ENCODE measurements at regions not wholly inside any gene's neighbourhood (a gene's known extent, or its start where the extent isn't known, plus 50 kb on each side); places are given as distances from the start of the nearest gene placed in this dataset.
"Not testable (repeated sequence)": the region's sequence is repeated elsewhere in the genome, so short reads cannot be mapped to it uniquely, and the experiment has no call there.

- FAIRE-seq = no peak
- peak; percentile 50; the same call in 1 of the 2 replicates for TF ChIP-seq POLR2A (IDR thresholded peaks at IDR 0.05; ENCODE audit: low read depth, low read length)
- peak; percentile 59 for DNase-seq (ENCODE audit: insufficient read length, low spot score)
Measured at GRCh38 chr20:41693136-41693979, 75.2 kb upstream of the CHD6 start.

GRCh38 chr20:41692479-41693135, 74.4 kb upstream of the CHD6 start:
- FAIRE-seq = no peak
- 0 out of 2 replicates have a peak, but pooled peaks have one; percentile 31 for TF ChIP-seq POLR2A (IDR thresholded peaks at IDR 0.05; ENCODE audit: low read depth, low read length)
- peak; percentile 16 for DNase-seq (ENCODE audit: insufficient read length, low spot score)

- no peak for TF ChIP-seq POLR2A (IDR thresholded peaks at IDR 0.05; ENCODE audit: low read depth, low read length)
- no peak for FAIRE-seq
- no peak for DNase-seq (ENCODE audit: insufficient read length, low spot score)
Measured at GRCh38 chr20:41691443-41691842, 73.3 kb upstream of the CHD6 start.

GRCh38 chr20:41690702-41691101, 72.5 kb upstream of the CHD6 start:
- no peak for FAIRE-seq
- TF ChIP-seq POLR2A (IDR thresholded peaks at IDR 0.05; ENCODE audit: low read depth, low read length) = no peak
- no peak for DNase-seq (ENCODE audit: insufficient read length, low spot score)

DNA sequence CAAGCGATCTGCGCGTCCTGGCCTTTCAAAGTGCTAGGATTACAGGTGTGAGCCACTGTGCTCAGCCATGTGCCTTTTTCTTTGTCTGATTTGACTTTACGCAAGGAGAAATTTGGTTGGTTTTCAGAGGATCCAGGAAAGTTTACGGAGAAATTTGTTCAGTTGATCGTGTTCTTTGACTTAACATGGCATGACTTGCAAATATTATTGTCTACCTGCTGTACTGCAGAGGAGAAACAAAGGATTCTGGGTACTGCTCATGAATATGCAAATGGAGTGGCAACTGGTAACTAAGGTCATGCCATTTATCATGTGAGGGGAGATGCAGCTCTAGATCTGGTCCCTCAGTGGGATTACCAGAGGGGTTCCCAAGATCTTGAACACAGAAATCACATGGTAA, 68.8 kb upstream of the CHD6 start:
- no peak for TF ChIP-seq POLR2A (IDR thresholded peaks at IDR 0.05; ENCODE audit: low read depth, low read length)
- FAIRE-seq (no peak), DNase-seq (ENCODE audit: insufficient read length, low spot score) (no peak)

- not testable (repeated sequence) for FAIRE-seq; DNase-seq (ENCODE audit: insufficient read length, low spot score)
Measured at GRCh38 chr20:41685145-41685544, 67.0 kb upstream of the CHD6 start.

- DNase-seq (ENCODE audit: insufficient read length, low spot score) (no peak), FAIRE-seq (no peak)
- TF ChIP-seq POLR2A (IDR thresholded peaks at IDR 0.05; ENCODE audit: low read depth, low read length) = no peak
Measured at GRCh38 chr20:41678799-41679198, 60.6 kb upstream of the CHD6 start.

DNA sequence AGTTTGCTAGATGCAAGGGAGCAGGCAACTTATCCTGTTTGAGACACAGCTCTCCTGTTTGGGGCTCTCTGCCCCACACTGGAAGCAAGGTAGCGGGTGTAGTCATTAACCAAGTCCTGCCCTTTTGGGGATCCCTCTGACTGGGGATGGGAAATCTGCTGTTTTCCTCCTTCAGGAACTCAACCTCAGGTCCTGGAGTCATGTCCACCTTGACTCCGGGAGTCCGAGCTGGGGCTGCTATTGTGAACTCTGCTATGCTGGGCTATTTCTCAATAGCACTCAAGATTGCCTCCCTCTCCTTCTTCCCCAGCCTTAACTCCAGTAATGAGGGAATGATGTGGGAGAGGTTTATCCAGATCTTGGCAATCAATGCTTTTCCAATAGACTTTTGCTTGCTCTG, 54.1 kb upstream of the CHD6 start:
- no peak for FAIRE-seq

DNA sequence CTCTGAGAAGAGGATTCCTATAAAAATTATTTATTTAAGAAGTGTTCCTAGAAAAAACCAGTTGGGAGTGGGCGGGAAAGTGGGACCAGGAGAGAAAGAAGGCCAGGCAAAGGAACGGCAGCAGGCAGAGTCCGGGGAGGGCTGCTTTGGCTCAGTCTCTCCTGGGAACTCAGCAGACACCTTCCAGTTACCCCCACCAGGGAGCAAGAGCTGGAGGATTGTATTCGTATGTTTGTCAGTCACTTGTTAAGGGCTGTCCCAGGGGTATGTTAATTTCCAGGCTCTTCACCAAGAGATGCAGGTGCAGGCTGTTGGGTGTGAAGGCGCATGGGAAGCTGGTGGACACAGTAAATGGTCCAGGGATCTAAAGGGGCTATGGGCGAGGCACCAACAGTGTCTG, 53.0 kb upstream of the CHD6 start:
- TF ChIP-seq POLR2A (IDR thresholded peaks at IDR 0.05; ENCODE audit: low read depth, low read length) = no peak
- DNase-seq (ENCODE audit: insufficient read length, low spot score) (no peak), FAIRE-seq (no peak)

More for the DNA sequence above, 54.1 kb upstream of the CHD6 start:
- no peak for TF ChIP-seq POLR2A (IDR thresholded peaks at IDR 0.05; ENCODE audit: low read depth, low read length)
- no peak for DNase-seq (ENCODE audit: insufficient read length, low spot score)

- no peak for TF ChIP-seq POLR2A (IDR thresholded peaks at IDR 0.05; ENCODE audit: low read depth, low read length)
- no peak for FAIRE-seq
- no peak for DNase-seq (ENCODE audit: insufficient read length, low spot score)
Measured at GRCh38 chr20:41670631-41671030, 52.5 kb upstream of the CHD6 start.

- DNase-seq (ENCODE audit: insufficient read length, low spot score) (no peak), FAIRE-seq (no peak)
- TF ChIP-seq POLR2A (IDR thresholded peaks at IDR 0.05; ENCODE audit: low read depth, low read length) = no peak; the same call in 1 of the 2 replicates
Measured at GRCh38 chr20:41669708-41670263, 51.6 kb upstream of the CHD6 start.

GRCh38 chr20:41668057-41668749, 50.0 kb upstream of the CHD6 start:
- TF ChIP-seq POLR2A (IDR thresholded peaks at IDR 0.05; ENCODE audit: low read depth, low read length) = no peak
- FAIRE-seq = no peak
- DNase-seq (ENCODE audit: insufficient read length, low spot score) = no peak

Data from H54 (cell line).